ENCODE measurements at regions not wholly inside any gene's neighbourhood (a gene's known extent, or its start where the extent isn't known, plus 50 kb on each side); places are given as distances from the start of the nearest gene placed in this dataset.

DNA sequence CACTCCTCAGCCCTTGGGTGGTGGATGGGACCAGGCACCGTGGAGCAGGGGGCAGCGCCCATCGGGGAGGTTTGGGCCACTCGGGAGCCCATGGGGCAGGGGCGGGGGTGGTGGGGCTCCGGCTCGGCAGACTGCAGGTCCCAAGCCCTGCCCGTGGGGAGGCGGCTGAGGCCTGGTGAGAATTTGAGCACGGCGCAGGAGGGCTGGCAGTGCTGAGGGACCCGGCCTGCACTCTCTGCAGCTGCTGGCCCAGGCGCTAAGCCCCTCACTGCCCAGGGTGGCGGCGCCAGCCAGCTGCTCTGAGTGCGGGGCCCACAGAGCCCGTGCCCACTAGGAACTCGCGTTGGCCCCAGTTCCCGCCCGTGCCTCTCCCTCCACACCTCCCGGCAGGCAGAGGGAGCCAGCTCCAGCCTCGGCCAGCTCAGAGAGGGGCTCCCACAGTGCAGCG, 182.1 kb upstream of the OPRM1 start:
- Histone ChIP-seq H3K4me1 (no peaks in the 10 kb centered on the region), H3K36me3 (no peaks in the 10 kb centered on the region), H3K27me3 (no peaks in the 10 kb centered on the region), H3K27ac (no peak overlapping the region), H3K9me3 (no peaks in the 10 kb centered on the region), H3K4me3 (no peak overlapping the region)
- intact Hi-C loops (cut with DNase I), result no loop called here
- DNase-seq, result no peak
- WGBS (ENCODE audit: insufficient coverage, low coverage, low lambda C conversion rate, missing lambda C conversion rate), result no CpG with 5 or more reads among the region's 24 CpGs
- TF ChIP-seq POLR2A (IDR thresholded peaks at IDR 0.05) (no peak), CTCF (IDR thresholded peaks at IDR 0.05) (no peak)
- ATAC-seq, result peak in 1 of 4 donors; percentile 26

- TF ChIP-seq POLR2A (IDR thresholded peaks at IDR 0.05) (no peak), CTCF (IDR thresholded peaks at IDR 0.05) (no peak)
- DNase-seq (no peak), ATAC-seq (no peak)
- Histone ChIP-seq H3K36me3 (no peaks in the 10 kb centered on the region), H3K4me3 (no peak overlapping the region), H3K4me1 (no peaks in the 10 kb centered on the region), H3K27me3 (no peaks in the 10 kb centered on the region), H3K9me3 (no peaks in the 10 kb centered on the region), H3K27ac (no peak overlapping the region)
- intact Hi-C loops (cut with DNase I), result no loop called here
- WGBS (ENCODE audit: insufficient coverage, low coverage, low lambda C conversion rate, missing lambda C conversion rate), result 46% methylated on average over 2 of the region's 2 CpGs
Observed at GRCh38 chr6:153852481-153852880, 186.6 kb upstream of the OPRM1 start.

GRCh38 chr6:153852034-153852433, 187.0 kb upstream of the OPRM1 start:
- H3K27me3 ChIP-seq, result no peaks in the 10 kb centered on the region
- 54% methylated on average over 3 of the region's 3 CpGs for WGBS (ENCODE audit: insufficient coverage, low coverage, low lambda C conversion rate, missing lambda C conversion rate)
- no peaks in the 10 kb centered on the region for H3K9me3 ChIP-seq
- H3K4me3 ChIP-seq, result no peak overlapping the region
- H3K4me1 ChIP-seq, result no peaks in the 10 kb centered on the region
- no peaks in the 10 kb centered on the region for H3K36me3 ChIP-seq
- no peak overlapping the region for H3K27ac ChIP-seq
- ATAC-seq (no peak), DNase-seq (no peak)
- TF ChIP-seq CTCF (IDR thresholded peaks at IDR 0.05), result no peak
- no peak for TF ChIP-seq POLR2A (IDR thresholded peaks at IDR 0.05)
- intact Hi-C loops (cut with DNase I), result no loop called here

DNA sequence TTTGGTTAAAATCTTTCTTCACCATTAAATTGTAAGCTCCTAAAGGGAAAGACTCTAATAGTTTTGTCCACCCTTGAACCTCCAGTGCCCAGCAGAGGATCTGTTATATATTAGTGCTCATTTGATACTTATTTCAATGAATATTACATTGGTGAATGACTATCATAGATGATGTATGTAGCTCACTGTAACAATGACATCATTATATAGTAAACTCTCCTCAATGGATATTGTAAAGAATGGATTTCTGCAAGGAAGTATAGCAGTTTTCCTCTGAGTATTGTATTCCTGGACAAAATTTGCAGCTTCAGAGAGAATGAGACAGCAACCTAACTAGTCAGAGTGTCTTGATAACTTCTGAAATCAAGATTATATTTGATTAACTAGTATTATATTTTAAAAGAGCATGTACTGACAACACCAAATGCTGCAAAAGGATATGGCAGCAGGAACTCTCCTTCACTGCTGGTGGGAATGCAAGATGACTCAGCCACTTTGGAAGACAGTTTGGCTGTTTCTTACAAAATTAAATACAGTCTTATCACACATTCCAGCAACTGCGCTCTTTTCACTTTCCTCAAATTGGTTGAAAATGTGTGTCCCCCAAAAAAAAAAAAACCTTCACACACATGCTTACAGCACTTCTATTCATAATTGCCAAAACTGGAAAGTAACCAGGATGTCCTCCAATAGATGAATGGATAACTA, 189.8 kb upstream of the OPRM1 start:
- Histone ChIP-seq H3K27ac (no peak overlapping the region), H3K4me3 (no peak overlapping the region), H3K9me3 (no peaks in the 10 kb centered on the region), H3K4me1 (no peaks in the 10 kb centered on the region), H3K36me3 (no peaks in the 10 kb centered on the region), H3K27me3 (no peaks in the 10 kb centered on the region)
- DNase-seq, result no peak
- TF ChIP-seq CTCF (IDR thresholded peaks at IDR 0.05), result no peak
- TF ChIP-seq POLR2A (IDR thresholded peaks at IDR 0.05), result no peak
- intact Hi-C loops (cut with DNase I), result no loop called here
- ATAC-seq, result no peak
- 64% methylated on average over 1 of the region's 1 CpG for WGBS (ENCODE audit: insufficient coverage, low coverage, low lambda C conversion rate, missing lambda C conversion rate)

All from right lobe of liver (tissue), 6 donors.